GM19025 (cell line): ENCODE measurements at regions not wholly inside any gene's neighbourhood (a gene's known extent, or its start where the extent isn't known, plus 50 kb on each side); places are given as distances from the start of the nearest gene placed in this dataset.
A peak's percentile ranks its signal among the peaks of the same experiment; 100 is the strongest.
"Not testable (repeated sequence)": the region's sequence is repeated elsewhere in the genome, so short reads cannot be mapped to it uniquely, and the experiment has no call there.

ENCODE experiments used
- ATAC-seq: cut with Tn5 transposase; IDR thresholded peaks from one replicate; pipeline ENCODE4 v1.9.1; 2021; ENCODE audit warnings: mild to moderate bottlenecking, low read depth, moderate library complexity; ENCODE audit not compliant: unreplicated experiment

GRCh38 chr2:13492262-13492661 is 775.5 kb downstream of the TRIB2 start:
- ATAC-seq, result no peak

GRCh38 chr2:13495051-13495450 is 778.3 kb downstream of the TRIB2 start:
- ATAC-seq, result no peak

GRCh38 chr2:13504808-13505207 is 788.1 kb downstream of the TRIB2 start:
- ATAC-seq, result peak; percentile 54

- ATAC-seq, result no peak
These were observed 791.9 kb downstream of the TRIB2 start for GRCh38 chr2:13508671-13509070.

GRCh38 chr2:13515254-13515653 is 798.5 kb downstream of the TRIB2 start:
- ATAC-seq, result no peak

- no peak for ATAC-seq
These were observed 805.4 kb downstream of the TRIB2 start for GRCh38 chr2:13522096-13522495.

GRCh38 chr2:13522917-13523821 is 806.4 kb downstream of the TRIB2 start:
- peak; percentile 90 for ATAC-seq

- no peak for ATAC-seq
These were observed 807.8 kb downstream of the TRIB2 start for GRCh38 chr2:13524492-13524891.

- ATAC-seq, result not testable (repeated sequence)
These were observed 815.1 kb downstream of the TRIB2 start for GRCh38 chr2:13531735-13532410.

- ATAC-seq, result not testable (repeated sequence)
These were observed 816.2 kb downstream of the TRIB2 start for GRCh38 chr2:13532781-13533523.

GRCh38 chr2:13533524-13533922 is 816.8 kb downstream of the TRIB2 start:
- no peak for ATAC-seq

GRCh38 chr2:13536941-13537340 is 820.2 kb downstream of the TRIB2 start:
- ATAC-seq, result no peak

GRCh38 chr2:13537771-13538349 is 821.1 kb downstream of the TRIB2 start:
- no peak for ATAC-seq

GRCh38 chr2:13539296-13539695 is 822.6 kb downstream of the TRIB2 start:
- no peak for ATAC-seq

- no peak for ATAC-seq
These were observed 825.3 kb downstream of the TRIB2 start for GRCh38 chr2:13542061-13542460.

GRCh38 chr2:13542642-13543041 is 825.9 kb downstream of the TRIB2 start:
- no peak for ATAC-seq

GRCh38 chr2:13543550-13543949 is 826.8 kb downstream of the TRIB2 start:
- peak; percentile 51 for ATAC-seq

GRCh38 chr2:13545320-13545719 is 828.6 kb downstream of the TRIB2 start:
- no peak for ATAC-seq

GRCh38 chr2:13546131-13546530 is 829.4 kb downstream of the TRIB2 start:
- no peak for ATAC-seq

- ATAC-seq, result no peak
These were observed 833.8 kb downstream of the TRIB2 start for GRCh38 chr2:13550285-13551231.
